Liver (tissue), 8 donors: ENCODE measurements at regions not wholly inside any gene's neighbourhood (a gene's known extent, or its start where the extent isn't known, plus 50 kb on each side); places are given as distances from the start of the nearest gene placed in this dataset.
"Not testable (repeated sequence)": the region's sequence is repeated elsewhere in the genome, so short reads cannot be mapped to it uniquely, and the experiment has no call there.

Source experiments
- DNase-seq: peaks from one replicate; pipeline ENCODE4 v3.0.0-alpha.2; 2017; ENCODE audit warnings: low spot score
- H3K27ac ChIP-seq, 2 donors: one replicate each; pipeline ENCODE4 v1.7.0; 2013; ENCODE audit warnings: inconsistent platforms in 2 of 2, low read length in 2 of 2, control low read depth in 1 of 2, low read depth in 1 of 2, mild to moderate bottlenecking in 1 of 2
- H3K27me3 ChIP-seq, 4 donors: one replicate each; pipeline versions ENCODE4 v1.6.1 to v1.7.0; 2013; ENCODE audit warnings: low read length in 3 of 4, inconsistent platforms in 1 of 4, mild to moderate bottlenecking in 1 of 4, moderate library complexity in 1 of 4; ENCODE audit not compliant: control insufficient read depth in 4 of 4, insufficient read depth in 4 of 4
- H3K36me3 ChIP-seq, 4 donors: one replicate each; pipeline versions ENCODE4 v1.6.1 to v1.7.0; 2013; ENCODE audit warnings: low read length in 3 of 4, mild to moderate bottlenecking in 3 of 4, low read depth in 1 of 4, moderate library complexity in 1 of 4; ENCODE audit not compliant: control insufficient read depth in 4 of 4, insufficient read depth in 3 of 4
- H3K4me1 ChIP-seq, 4 donors: one replicate each; pipeline versions ENCODE4 v1.6.1 to v1.7.0; 2013; ENCODE audit warnings: low read length in 3 of 4, mild to moderate bottlenecking in 3 of 4, moderate library complexity in 1 of 4; ENCODE audit not compliant: control insufficient read depth in 4 of 4, insufficient read depth in 4 of 4
- H3K4me3 ChIP-seq, 3 donors: one replicate each; pipeline versions ENCODE4 v1.6.1 to v1.7.0; 2013; ENCODE audit warnings: low read length in 3 of 3, control low read depth in 1 of 3, low read depth in 1 of 3, mild to moderate bottlenecking in 1 of 3
- H3K9ac ChIP-seq, 2 donors: one replicate each; pipeline ENCODE4 v1.7.0; 2013; ENCODE audit warnings: low read length in 2 of 2, mild to moderate bottlenecking in 2 of 2, moderate library complexity in 2 of 2, control low read depth in 1 of 2, low read depth in 1 of 2
- H3K9me3 ChIP-seq, 4 donors: one replicate each; pipeline versions ENCODE4 v1.6.1 to v1.7.0; 2013; ENCODE audit warnings: low read length in 3 of 4; ENCODE audit not compliant: control insufficient read depth in 4 of 4
- CTCF ChIP-seq: fragments of 150-350 bp; IDR thresholded peaks from 2 replicates; pipeline ENCODE4 v1.5.1; 2017; ENCODE audit warnings: improper control_type of control experiment, low read depth, low read length; ENCODE audit not compliant: missing input control
- EGR1 ChIP-seq, 2 donors: IDR thresholded peaks; 2 replicates each; pipeline ENCODE4 v1.6.1; 2016 to 2018; ENCODE audit warnings: antibody characterized with exemption in 2 of 2, low read depth in 2 of 2
- FOXA1 ChIP-seq: IDR thresholded peaks from 2 replicates; pipeline ENCODE4 v1.6.1; 2016; ENCODE audit warnings: antibody characterized with exemption
- FOXA2 ChIP-seq: IDR thresholded peaks from 2 replicates; pipeline ENCODE4 v1.6.1; 2016; ENCODE audit warnings: antibody characterized with exemption
- GABPA ChIP-seq, 2 donors: IDR thresholded peaks in 1 of 2; conservative IDR thresholded peaks in 1 of 2; 2 replicates each; pipeline ENCODE4 v1.6.1; 2016; ENCODE audit warnings: antibody characterized with exemption in 2 of 2, mild to moderate bottlenecking in 1 of 2, moderate library complexity in 1 of 2
- HNF4A ChIP-seq, 2 donors: conservative IDR thresholded peaks; 2 replicates each; pipeline ENCODE4 v1.6.1; 2016; ENCODE audit warnings: antibody characterized with exemption in 2 of 2, mild to moderate bottlenecking in 2 of 2
- HNF4G ChIP-seq: IDR thresholded peaks from 2 replicates; pipeline ENCODE4 v1.6.1; 2016; ENCODE audit warnings: antibody characterized with exemption
- JUND ChIP-seq, 2 donors: IDR thresholded peaks; 2 replicates each; pipeline ENCODE4 v1.6.1; 2016; ENCODE audit warnings: antibody characterized with exemption in 2 of 2
- MAX ChIP-seq: IDR thresholded peaks from 2 replicates; pipeline ENCODE4 v1.6.1; 2016; ENCODE audit warnings: antibody characterized with exemption
- NR2F2 ChIP-seq: IDR thresholded peaks from 2 replicates; pipeline ENCODE4 v1.6.1; 2016; ENCODE audit warnings: antibody characterized with exemption
- RAD21 ChIP-seq, 2 donors: IDR thresholded peaks; 2 replicates each; pipeline ENCODE4 v1.6.1; 2016; ENCODE audit warnings: antibody characterized with exemption in 2 of 2, mild to moderate bottlenecking in 2 of 2
- REST ChIP-seq: IDR thresholded peaks from 2 replicates; pipeline ENCODE4 v1.6.1; 2016; ENCODE audit warnings: antibody characterized with exemption, mild to moderate bottlenecking
- RXRA ChIP-seq, 2 donors: IDR thresholded peaks; 2 replicates each; pipeline ENCODE4 v1.6.1; 2017 to 2018; ENCODE audit warnings: antibody characterized with exemption in 2 of 2, mild to moderate bottlenecking in 1 of 2
- SP1 ChIP-seq: IDR thresholded peaks from 2 replicates; pipeline ENCODE4 v1.6.1; 2018; ENCODE audit warnings: antibody characterized with exemption, mild to moderate bottlenecking
- YY1 ChIP-seq: IDR thresholded peaks from 2 replicates; pipeline ENCODE4 v1.6.1; 2016; ENCODE audit warnings: antibody characterized with exemption, mild to moderate bottlenecking
- WGBS: extraction: QIAGEN DNeasy Blood & Tissue Kit; methylation state at CpG from one replicate; pipeline ENCODE4 v1.1.7; 2013; 5-methylcytosine and 5-hydroxymethylcytosine counted together
- TF ChIP-seq, protein P1 (sequence below): IDR thresholded peaks from 2 replicates; pipeline ENCODE4 v1.6.1; 2016; ENCODE audit warnings: antibody characterized with exemption
- donor health status: healthy.
- donor health status: healthy.
- donor health status: healthy.
- donor health status: healthy.
- donor health status: healthy.

GRCh38 chr3:163707659-163708058 is 1370.6 kb downstream of the SI start:
- TF ChIP-seq FOXA1 (no peak), REST (no peak), SP1 (no peak), MAX (no peak), CTCF (no peak), FOXA2 (no peak), GABPA (IDR thresholded peaks at IDR 0.05 in 1 of 2, conservative IDR thresholded peaks at IDR 0.05 in 1 of 2) (no peak), JUND (IDR thresholded peaks at IDR 0.05) (no peak), YY1 (no peak), NR2F2 (no peak), RXRA (IDR thresholded peaks at IDR 0.05) (no peak), HNF4A (conservative IDR thresholded peaks at IDR 0.05) (no peak)
- Histone ChIP-seq H3K27ac (no peak overlapping the region), H3K4me1 (no peaks in the 10 kb centered on the region), H3K9ac (no peak overlapping the region), H3K36me3 (no peaks in the 10 kb centered on the region), H3K27me3 (no peaks in the 10 kb centered on the region), H3K4me3 (no peak overlapping the region), H3K9me3 (peaks cover 0 to 3% (median 0%) of the 10 kb centered on the region in 4 donors)
- no peak for DNase-seq

DNA sequence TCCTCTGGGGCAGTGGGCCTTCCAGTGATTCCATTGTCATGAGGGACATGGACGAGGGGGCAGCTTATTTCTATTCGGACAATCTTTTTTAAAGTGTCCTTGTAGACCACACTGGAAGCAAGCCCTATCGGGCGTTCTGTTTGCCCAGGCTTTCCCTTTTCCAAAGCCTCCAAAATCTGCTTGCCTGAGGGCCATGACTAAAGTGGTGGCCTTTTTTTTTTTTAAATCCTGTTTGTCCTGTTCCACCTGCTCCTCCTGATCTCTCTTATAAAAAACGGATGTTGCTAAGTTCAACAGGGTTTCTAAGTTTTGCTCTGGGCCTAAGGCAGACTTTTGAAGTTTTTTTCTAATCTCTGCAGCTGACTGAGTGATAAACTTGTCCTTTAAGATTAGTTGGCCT is 1380.1 kb downstream of the SI start:
- not testable (repeated sequence) for H3K9ac ChIP-seq, H3K36me3 ChIP-seq, H3K9me3 ChIP-seq, DNase-seq, H3K4me1 ChIP-seq, H3K27ac ChIP-seq, H3K27me3 ChIP-seq, H3K4me3 ChIP-seq
- WGBS, result 57% methylated on average over 5 of the region's 5 CpGs

DNA sequence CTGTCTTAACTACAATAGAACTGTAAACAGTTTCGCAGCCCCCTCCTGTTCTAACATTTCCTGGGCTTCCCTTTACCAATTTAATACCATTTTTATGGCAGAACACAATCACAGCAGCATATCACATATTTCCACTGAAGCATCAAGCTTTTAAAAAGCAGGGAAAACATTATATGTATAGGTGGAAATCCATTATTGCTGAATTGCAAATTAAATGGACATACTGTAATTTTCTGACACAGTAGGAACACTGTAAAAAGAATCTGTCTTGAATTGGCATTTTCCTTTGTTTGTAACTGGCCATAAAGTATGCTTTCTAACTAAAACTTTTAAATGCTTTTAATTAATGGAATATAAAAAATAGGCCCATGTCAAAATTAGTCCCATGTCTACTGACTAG is 1385.8 kb downstream of the SI start:
- H3K9ac ChIP-seq, result no peak overlapping the region
- no peaks in the 10 kb centered on the region for H3K4me1 ChIP-seq
- H3K4me3 ChIP-seq, result no peak overlapping the region
- H3K36me3 ChIP-seq, result no peaks in the 10 kb centered on the region
- H3K27ac ChIP-seq, result no peak overlapping the region
- 71% methylated on average over 1 of the region's 1 CpG for WGBS
- TF ChIP-seq GABPA (IDR thresholded peaks at IDR 0.05 in 1 of 2, conservative IDR thresholded peaks at IDR 0.05 in 1 of 2) (no peak), NR2F2 (no peak), RAD21 (IDR thresholded peaks at IDR 0.05) (no peak), SP1 (no peak), EGR1 (IDR thresholded peaks at IDR 0.05; ENCODE audit: low read depth in 2 of 2) (no peak), HNF4G (no peak)
- TF ChIP-seq, protein P1, sequence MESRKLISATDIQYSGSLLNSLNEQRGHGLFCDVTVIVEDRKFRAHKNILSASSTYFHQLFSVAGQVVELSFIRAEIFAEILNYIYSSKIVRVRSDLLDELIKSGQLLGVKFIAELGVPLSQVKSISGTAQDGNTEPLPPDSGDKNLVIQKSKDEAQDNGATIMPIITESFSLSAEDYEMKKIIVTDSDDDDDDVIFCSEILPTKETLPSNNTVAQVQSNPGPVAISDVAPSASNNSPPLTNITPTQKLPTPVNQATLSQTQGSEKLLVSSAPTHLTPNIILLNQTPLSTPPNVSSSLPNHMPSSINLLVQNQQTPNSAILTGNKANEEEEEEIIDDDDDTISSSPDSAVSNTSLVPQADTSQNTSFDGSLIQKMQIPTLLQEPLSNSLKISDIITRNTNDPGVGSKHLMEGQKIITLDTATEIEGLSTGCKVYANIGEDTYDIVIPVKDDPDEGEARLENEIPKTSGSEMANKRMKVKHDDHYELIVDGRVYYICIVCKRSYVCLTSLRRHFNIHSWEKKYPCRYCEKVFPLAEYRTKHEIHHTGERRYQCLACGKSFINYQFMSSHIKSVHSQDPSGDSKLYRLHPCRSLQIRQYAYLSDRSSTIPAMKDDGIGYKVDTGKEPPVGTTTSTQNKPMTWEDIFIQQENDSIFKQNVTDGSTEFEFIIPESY, result no peak
- H3K27me3 ChIP-seq, result no peaks in the 10 kb centered on the region
- no peaks in the 10 kb centered on the region for H3K9me3 ChIP-seq
- DNase-seq, result no peak
